H1 (cell line): ENCODE measurements at regions not wholly inside any gene's neighbourhood (a gene's known extent, or its start where the extent isn't known, plus 50 kb on each side); places are given as distances from the start of the nearest gene placed in this dataset.

Source experiments
- CTCF ChIA-PET: fragments of 300-600 bp; sonication (Branson Sonifier 250); formaldehyde crosslinking; loops from one replicate; lab custom pipeline; 2021; ENCODE audit not compliant: partially characterized antibody; lab: Charles Lee
- POLR2A ChIA-PET: fragments of 300-600 bp; sonication (Branson Sonifier 250); formaldehyde crosslinking; loops from one replicate; lab custom pipeline; 2021; ENCODE audit warnings: inconsistent platforms; ENCODE audit not compliant: partially characterized antibody; lab: Charles Lee
- DNase-seq, 2 experiments: peaks; one replicate each; pipeline versions ENCODE4 v3.0.0 to v3.0.0-alpha.2; 2010 to 2022; ENCODE audit warnings: low spot score in 2 of 2, low read depth in 1 of 2, mixed read lengths in 1 of 2
- FAIRE-seq: peaks from 2 replicates; lab custom pipeline; 2011; peaks lifted over from hg19 to GRCh38; lab: Jason Lieb, UNC
- H2AFZ ChIP-seq: 2 replicates; pipeline ENCODE4 v1.8.1; 2012; ENCODE audit warnings: low read length, inconsistent platforms
- H2AK5ac ChIP-seq: 2 replicates; pipeline ENCODE4 v1.6.1; 2013; ENCODE audit warnings: low read depth, low read length
- H2BK120ac ChIP-seq: replicated peaks from 2 replicates; pipeline ENCODE3; 2013; ENCODE audit warnings: low read depth, low read length, inconsistent platforms
- H2BK12ac ChIP-seq: 2 replicates; pipeline ENCODE4 v1.6.1; 2013; ENCODE audit warnings: low read depth, low read length
- H2BK15ac ChIP-seq: 2 replicates; pipeline ENCODE4 v1.6.1; 2013; ENCODE audit warnings: low read length
- H2BK20ac ChIP-seq: 2 replicates; pipeline ENCODE4 v1.6.1; 2013; ENCODE audit warnings: low read length
- H2BK5ac ChIP-seq: 2 replicates; pipeline ENCODE4 v1.6.1; 2013; ENCODE audit warnings: low read depth, low read length
- H3K14ac ChIP-seq: 2 replicates; pipeline ENCODE4 v1.6.1; 2013; ENCODE audit warnings: inconsistent platforms; ENCODE audit not compliant: insufficient read length
- H3K18ac ChIP-seq: 2 replicates; pipeline ENCODE4 v1.6.1; 2013; ENCODE audit warnings: low read length; ENCODE audit errors: extremely low read depth
- H3K23ac ChIP-seq: 2 replicates; pipeline ENCODE4 v1.6.1; 2013; ENCODE audit warnings: inconsistent platforms; ENCODE audit not compliant: insufficient read length
- H3K23me2 ChIP-seq: 2 replicates; pipeline ENCODE4 v1.6.1; 2013; ENCODE audit warnings: low read depth, low read length
- H3K27ac ChIP-seq: 2 replicates; pipeline ENCODE4 v1.6.1; 2011; ENCODE audit warnings: low read depth, low read length, inconsistent platforms
- H3K27me3 ChIP-seq, 4 experiments: replicated peaks in 1 of 4; 1 replicate in 1 of 4; 2 replicates in 3 of 4; pipeline versions ENCODE4 v1.6.1 to v1.8.1; 2011 to 2013; ENCODE audit warnings: low read length in 3 of 4, mild to moderate bottlenecking in 3 of 4, inconsistent platforms in 2 of 4, mixed read lengths in 2 of 4, moderate library complexity in 1 of 4; ENCODE audit not compliant: control insufficient read depth in 3 of 4, insufficient read depth in 3 of 4; ENCODE audit errors: extremely low read depth in 1 of 4
- H3K36me3 ChIP-seq, 4 experiments: 2 replicates each; pipeline versions ENCODE4 v1.6.1 to v1.8.1; 2011 to 2013; ENCODE audit warnings: mild to moderate bottlenecking in 4 of 4, low read length in 3 of 4, moderate library complexity in 2 of 4, control low read depth in 1 of 4, inconsistent platforms in 1 of 4; ENCODE audit not compliant: insufficient read depth in 4 of 4, control insufficient read depth in 2 of 4
- H3K4ac ChIP-seq: replicated peaks from 2 replicates; pipeline ENCODE3; 2013; ENCODE audit warnings: low read length, low read depth, mixed read lengths, inconsistent platforms; ENCODE audit not compliant: insufficient read length
- H3K4me1 ChIP-seq, 4 experiments: replicated peaks in 1 of 4; 1 replicate in 1 of 4; 2 replicates in 3 of 4; pipeline versions ENCODE4 v1.6.1 to v1.8.1; 2011 to 2013; ENCODE audit warnings: low read length in 3 of 4, inconsistent platforms in 2 of 4, mixed read lengths in 1 of 4; ENCODE audit not compliant: insufficient read depth in 4 of 4, control insufficient read depth in 3 of 4
- H3K4me2 ChIP-seq, 2 experiments: 2 replicates each; pipeline versions ENCODE4 v1.6.1 to v1.8.1; 2011 to 2013; ENCODE audit warnings: low read depth in 2 of 2, low read length in 2 of 2, control low read depth in 1 of 2, inconsistent platforms in 1 of 2, mild to moderate bottlenecking in 1 of 2; ENCODE audit not compliant: insufficient read depth in 1 of 2
- H3K4me3 ChIP-seq, 4 experiments: fragments of 200-600, 300-600 bp in 1 of 4; sonication (generic), shearing (Covaris generic), sonication (Bioruptor Twin) in 1 of 4; 2 replicates each; pipeline versions ENCODE4 v1.5.1 to v1.8.1; 2011 to 2016; ENCODE audit warnings: low read length in 4 of 4, low read depth in 3 of 4, control low read depth in 2 of 4, inconsistent platforms in 2 of 4, mild to moderate bottlenecking in 2 of 4, mixed read lengths in 1 of 4, moderate library complexity in 1 of 4; ENCODE audit not compliant: insufficient read depth in 2 of 4; ENCODE audit errors: extremely low read depth in 1 of 4
- H3K56ac ChIP-seq: replicated peaks from 2 replicates; pipeline ENCODE3; 2013; ENCODE audit warnings: low read depth, mild to moderate bottlenecking, mixed read lengths, low read length, inconsistent platforms; ENCODE audit not compliant: insufficient read length
- H3K79me1 ChIP-seq: 2 replicates; pipeline ENCODE4 v1.6.1; 2013; ENCODE audit warnings: low read depth, low read length, control low read depth
- H3K79me2 ChIP-seq, 2 experiments: 2 replicates each; pipeline versions ENCODE4 v1.6.1 to v1.8.1; 2012 to 2013; ENCODE audit warnings: low read length in 2 of 2, mild to moderate bottlenecking in 2 of 2, inconsistent platforms in 1 of 2; ENCODE audit not compliant: insufficient read depth in 2 of 2, control insufficient read depth in 1 of 2
- H3K9ac ChIP-seq, 4 experiments: replicated peaks in 1 of 4; 1 replicate in 1 of 4; 2 replicates in 3 of 4; pipeline versions ENCODE4 v1.6.1 to v1.8.1; 2011 to 2013; ENCODE audit warnings: low read depth in 3 of 4, low read length in 3 of 4, control low read depth in 2 of 4, mild to moderate bottlenecking in 2 of 4, moderate library complexity in 2 of 4, inconsistent platforms in 1 of 4; ENCODE audit errors: extremely low read depth in 1 of 4
- H3K9me3 ChIP-seq, 2 experiments: 2 replicates each; pipeline versions ENCODE4 v1.6.1 to v1.8.1; 2012 to 2013; ENCODE audit warnings: mild to moderate bottlenecking in 2 of 2, moderate library complexity in 2 of 2, control low read depth in 1 of 2, inconsistent platforms in 1 of 2, low read depth in 1 of 2, low read length in 1 of 2, mixed read lengths in 1 of 2; ENCODE audit not compliant: insufficient read depth in 2 of 2
- H4K20me1 ChIP-seq, 2 experiments: replicated peaks in 1 of 2; 2 replicates each; pipeline versions ENCODE3 to v1.8.1; 2011 to 2013; ENCODE audit warnings: inconsistent platforms in 2 of 2, low read length in 2 of 2, mild to moderate bottlenecking in 1 of 2; ENCODE audit not compliant: insufficient read depth in 2 of 2, control insufficient read depth in 1 of 2
- H4K5ac ChIP-seq: 2 replicates; pipeline ENCODE4 v1.6.1; 2013; ENCODE audit warnings: low read length, low read depth, mixed read lengths, inconsistent platforms; ENCODE audit not compliant: insufficient read length
- H4K8ac ChIP-seq: 2 replicates; pipeline ENCODE4 v1.8.0; 2013; ENCODE audit warnings: mild to moderate bottlenecking, moderate library complexity, low read length, inconsistent platforms; ENCODE audit not compliant: insufficient read depth; ENCODE audit errors: extremely low read depth
- H4K91ac ChIP-seq: replicated peaks from 2 replicates; pipeline ENCODE3; 2013; ENCODE audit warnings: low read length, mixed read lengths, inconsistent platforms; ENCODE audit not compliant: insufficient read length
- ASH2L ChIP-seq: fragments of 200-600, 300-600 bp; sonication (generic); IDR thresholded peaks from one replicate; pipeline ENCODE4 v1.7.1; 2017; ENCODE audit warnings: low read length
- BRCA1 ChIP-seq: IDR thresholded peaks from 2 replicates; pipeline ENCODE4 v1.6.1; 2012; ENCODE audit warnings: low read depth, low read length, improper control_type of control experiment
- CHD1 ChIP-seq: IDR thresholded peaks from 2 replicates; pipeline ENCODE4 v1.6.1; 2012; ENCODE audit warnings: low read depth, low read length, improper control_type of control experiment
- CREB1 ChIP-seq: IDR thresholded peaks from 2 replicates; pipeline ENCODE4 v1.6.1; 2012; ENCODE audit warnings: inconsistent platforms
- EGR1 ChIP-seq: IDR thresholded peaks from 2 replicates; pipeline ENCODE4 v1.6.1; 2011; ENCODE audit warnings: low read depth, low read length, borderline replicate concordance
- GTF2F1 ChIP-seq: IDR thresholded peaks from 2 replicates; pipeline ENCODE4 v1.6.1; 2012; ENCODE audit warnings: low read depth, low read length, improper control_type of control experiment, borderline replicate concordance
- HDAC2 ChIP-seq, 2 experiments: fragments of 300-600 bp in 1 of 2; sonication (generic) in 1 of 2; IDR thresholded peaks; 2 replicates each; pipeline ENCODE4 v1.6.1; 2011 to 2012; ENCODE audit warnings: low read depth in 2 of 2, low read length in 2 of 2, mild to moderate bottlenecking in 2 of 2, moderate library complexity in 2 of 2, borderline replicate concordance in 1 of 2, inconsistent platforms in 1 of 2
- KDM4A ChIP-seq: IDR thresholded peaks from one replicate; pipeline ENCODE4 v1.7.1; 2012; ENCODE audit warnings: low read depth, mild to moderate bottlenecking, moderate library complexity, low read length, inconsistent platforms; ENCODE audit not compliant: severe bottlenecking
- NANOG ChIP-seq: IDR thresholded peaks from 2 replicates; pipeline ENCODE4 v1.6.1; 2011; ENCODE audit warnings: low read length, low read depth, mild to moderate bottlenecking, inconsistent platforms; ENCODE audit not compliant: insufficient read depth, poor library complexity, severe bottlenecking
- POLR2AphosphoS5 ChIP-seq: IDR thresholded peaks from 2 replicates; pipeline ENCODE4 v1.6.1; 2011; ENCODE audit warnings: low read depth, low read length
- SP1 ChIP-seq: IDR thresholded peaks from 2 replicates; pipeline ENCODE4 v1.6.1; 2011; ENCODE audit warnings: low read depth, low read length
- SP2 ChIP-seq: IDR thresholded peaks from 2 replicates; pipeline ENCODE4 v1.6.1; 2012; ENCODE audit warnings: mild to moderate bottlenecking, low read length, inconsistent platforms
- TBP ChIP-seq: IDR thresholded peaks from 2 replicates; pipeline ENCODE4 v1.6.1; 2011; ENCODE audit warnings: low read depth, low read length, improper control_type of control experiment
- TCF12 ChIP-seq: IDR thresholded peaks from 2 replicates; pipeline ENCODE4 v1.6.1; 2011; ENCODE audit warnings: low read depth, mild to moderate bottlenecking, low read length
- WGBS, 2 experiments: shearing (Covaris generic) in 1 of 2; methylation state at CpG; one replicate each; pipeline versions ENCODE4 v1.1.6 to v1.1.7; 2013 to 2015; ENCODE audit warnings: low lambda C conversion rate in 2 of 2, mixed read lengths in 2 of 2, inconsistent platforms in 1 of 2, low coverage in 1 of 2, missing lambda C conversion rate in 1 of 2; ENCODE audit not compliant: insufficient replicate concordance in 2 of 2, insufficient coverage in 1 of 2, insufficient read length in 1 of 2; ENCODE audit errors: extremely low coverage in 1 of 2, missing lambda C conversion rate in 1 of 2; 5-methylcytosine and 5-hydroxymethylcytosine counted together
- TF ChIP-seq, protein P1 (sequence below): IDR thresholded peaks from 2 replicates; pipeline ENCODE4 v1.6.1; 2012; ENCODE audit warnings: low read length, inconsistent platforms

DNA sequence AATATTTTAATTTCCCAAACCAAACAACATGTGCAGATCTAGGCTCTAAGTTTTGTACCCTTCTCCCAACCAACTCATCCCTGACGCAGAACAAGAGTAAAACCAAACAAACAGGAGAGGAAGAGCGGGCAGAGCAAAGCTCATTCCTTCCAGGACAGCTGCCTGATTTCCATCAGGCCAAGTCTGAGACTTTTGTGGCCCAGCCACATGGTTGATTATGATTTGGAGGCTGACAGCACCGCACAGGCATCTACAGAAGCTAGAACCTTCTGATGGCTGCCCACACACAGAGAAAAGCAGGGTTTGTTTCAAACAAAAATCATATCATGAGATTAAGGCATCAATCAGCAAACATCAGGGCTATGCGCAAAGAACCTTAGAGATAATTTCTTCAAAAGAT is 262.6 kb downstream of the TNS1 start:
- ChIA-PET CTCF (interaction anchor here (0.9 to 2.2 kb wide), 4 partner anchors 11 to 1058 kb away, joined by 3 to 7 read pairs (median 4); no protein-coding TSS in a partner anchor), POLR2A (no interaction called here)
- no peak overlapping the region for H3K18ac ChIP-seq
- no peak overlapping the region for H2BK20ac ChIP-seq
- no peak overlapping the region for H3K27ac ChIP-seq
- H2BK15ac ChIP-seq: no peak overlapping the region
- no peak overlapping the region for H2BK12ac ChIP-seq
- no peak overlapping the region for H2BK120ac ChIP-seq
- H3K27me3 ChIP-seq: no peaks in the 10 kb centered on the region
- no peak overlapping the region for H3K4me2 ChIP-seq
- H3K79me1 ChIP-seq: no peaks in the 10 kb centered on the region
- no peak overlapping the region for H2AK5ac ChIP-seq
- no peaks in the 10 kb centered on the region for H3K4me1 ChIP-seq
- no peak overlapping the region for H3K4me3 ChIP-seq
- H3K23me2 ChIP-seq: no peaks in the 10 kb centered on the region
- H3K9me3 ChIP-seq: no peaks in the 10 kb centered on the region
- H4K20me1 ChIP-seq: no peaks in the 10 kb centered on the region
- DNase-seq: no peak
- H4K8ac ChIP-seq: no peak overlapping the region
- H3K4ac ChIP-seq: no peak overlapping the region
- H3K14ac ChIP-seq: no peak overlapping the region
- no peaks in the 10 kb centered on the region for H3K79me2 ChIP-seq
- 85% methylated on average over 4 of the region's 4 CpGs; no CpG with 5 or more reads in 1 of the 2 experiments for WGBS, 2 experiments
- no peaks in the 10 kb centered on the region for H3K36me3 ChIP-seq
- H4K5ac ChIP-seq: no peak overlapping the region
- no peak overlapping the region for H4K91ac ChIP-seq
- H3K56ac ChIP-seq: no peak overlapping the region
- H3K9ac ChIP-seq: no peak overlapping the region
- FAIRE-seq: no peak
- H2BK5ac ChIP-seq: no peak overlapping the region
- no peak overlapping the region for H3K23ac ChIP-seq
- no peak overlapping the region for H2AFZ ChIP-seq
- TF ChIP-seq CREB1: no peak
- TF ChIP-seq TCF12: no peak
- TF ChIP-seq CHD1: no peak
- no peak for TF ChIP-seq POLR2AphosphoS5
- TF ChIP-seq, protein P1, sequence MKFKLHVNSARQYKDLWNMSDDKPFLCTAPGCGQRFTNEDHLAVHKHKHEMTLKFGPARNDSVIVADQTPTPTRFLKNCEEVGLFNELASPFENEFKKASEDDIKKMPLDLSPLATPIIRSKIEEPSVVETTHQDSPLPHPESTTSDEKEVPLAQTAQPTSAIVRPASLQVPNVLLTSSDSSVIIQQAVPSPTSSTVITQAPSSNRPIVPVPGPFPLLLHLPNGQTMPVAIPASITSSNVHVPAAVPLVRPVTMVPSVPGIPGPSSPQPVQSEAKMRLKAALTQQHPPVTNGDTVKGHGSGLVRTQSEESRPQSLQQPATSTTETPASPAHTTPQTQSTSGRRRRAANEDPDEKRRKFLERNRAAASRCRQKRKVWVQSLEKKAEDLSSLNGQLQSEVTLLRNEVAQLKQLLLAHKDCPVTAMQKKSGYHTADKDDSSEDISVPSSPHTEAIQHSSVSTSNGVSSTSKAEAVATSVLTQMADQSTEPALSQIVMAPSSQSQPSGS: no peak
- no peak for TF ChIP-seq ASH2L
- TF ChIP-seq HDAC2 (IDR thresholded peaks at IDR 0.05; ENCODE audit: borderline replicate concordance in 1 of 2, low read depth in 2 of 2, low read length in 2 of 2): no peak
- TF ChIP-seq GTF2F1: no peak
- no peak for TF ChIP-seq SP2
- no peak for TF ChIP-seq NANOG
- TF ChIP-seq EGR1: no peak
- TF ChIP-seq KDM4A: no peak
- TF ChIP-seq SP1: no peak
- no peak for TF ChIP-seq TBP
- no peak for TF ChIP-seq BRCA1
